Cardiac fibroblast (primary cell): ENCODE measurements at regions not wholly inside any gene's neighbourhood (a gene's known extent, or its start where the extent isn't known, plus 50 kb on each side); places are given as distances from the start of the nearest gene placed in this dataset.

Source experiments
- DNase-seq, 2 donors: peaks; one replicate each; pipeline versions ENCODE4 v3.0.0 to v3.0.0-alpha.2; 2010; ENCODE audit warnings: low read depth in 2 of 2
- H3K4me3 ChIP-seq, 2 donors: replicated peaks in 1 of 2; 1 replicate in 1 of 2; 2 replicates in 1 of 2; pipeline ENCODE4 v1.5.1; 2011; ENCODE audit warnings: low read depth in 2 of 2, low read length in 2 of 2, mild to moderate bottlenecking in 2 of 2, moderate library complexity in 1 of 2
- TF ChIP-seq, protein P1 (sequence below): IDR thresholded peaks from one replicate; pipeline ENCODE4 v1.5.1; 2011; ENCODE audit warnings: low read depth, mild to moderate bottlenecking, low read length, inconsistent platforms

- DNase-seq, result no peak
- no peak overlapping the region for H3K4me3 ChIP-seq
- TF ChIP-seq, protein P1, sequence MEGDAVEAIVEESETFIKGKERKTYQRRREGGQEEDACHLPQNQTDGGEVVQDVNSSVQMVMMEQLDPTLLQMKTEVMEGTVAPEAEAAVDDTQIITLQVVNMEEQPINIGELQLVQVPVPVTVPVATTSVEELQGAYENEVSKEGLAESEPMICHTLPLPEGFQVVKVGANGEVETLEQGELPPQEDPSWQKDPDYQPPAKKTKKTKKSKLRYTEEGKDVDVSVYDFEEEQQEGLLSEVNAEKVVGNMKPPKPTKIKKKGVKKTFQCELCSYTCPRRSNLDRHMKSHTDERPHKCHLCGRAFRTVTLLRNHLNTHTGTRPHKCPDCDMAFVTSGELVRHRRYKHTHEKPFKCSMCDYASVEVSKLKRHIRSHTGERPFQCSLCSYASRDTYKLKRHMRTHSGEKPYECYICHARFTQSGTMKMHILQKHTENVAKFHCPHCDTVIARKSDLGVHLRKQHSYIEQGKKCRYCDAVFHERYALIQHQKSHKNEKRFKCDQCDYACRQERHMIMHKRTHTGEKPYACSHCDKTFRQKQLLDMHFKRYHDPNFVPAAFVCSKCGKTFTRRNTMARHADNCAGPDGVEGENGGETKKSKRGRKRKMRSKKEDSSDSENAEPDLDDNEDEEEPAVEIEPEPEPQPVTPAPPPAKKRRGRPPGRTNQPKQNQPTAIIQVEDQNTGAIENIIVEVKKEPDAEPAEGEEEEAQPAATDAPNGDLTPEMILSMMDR, result no peak
Measured at GRCh38 chr4:54793856-54794422, 136.2 kb downstream of the KIT start.
